MM.1S (cell line): ENCODE measurements at regions not wholly inside any gene's neighbourhood (a gene's known extent, or its start where the extent isn't known, plus 50 kb on each side); places are given as distances from the start of the nearest gene placed in this dataset.

Source experiments
- CTCF ChIP-seq: fragments of 300-600 bp; sonication (generic); IDR thresholded peaks from 2 replicates; pipeline ENCODE4 v1.5.1; 2016; ENCODE audit warnings: antibody characterized with exemption, low read length, mixed read lengths
- EZH2phosphoT487 ChIP-seq: fragments of 300-600 bp; sonication (generic); IDR thresholded peaks from 2 replicates; pipeline ENCODE4 v1.6.1; 2018; ENCODE audit warnings: antibody characterized with exemption, low read length

GRCh38 chr10:42999385-43000020, 77.4 kb upstream of the RET start:
- TF ChIP-seq CTCF (no peak), EZH2phosphoT487 (no peak)
